WTC11 (cell line): ENCODE measurements at regions not wholly inside any gene's neighbourhood (a gene's known extent, or its start where the extent isn't known, plus 50 kb on each side); places are given as distances from the start of the nearest gene placed in this dataset.

Experiments used
- CBFB ChIP-seq: sonication (generic); formaldehyde crosslinking; IDR thresholded peaks from 2 replicates; pipeline ENCODE4 v1.8.1; 2022; ENCODE audit warnings: mild to moderate bottlenecking, low read depth, missing genetic modification reagents
- JUN ChIP-seq: sonication (generic); formaldehyde crosslinking; IDR thresholded peaks from 2 replicates; pipeline ENCODE4 v1.8.0; 2023; ENCODE audit warnings: mild to moderate bottlenecking, missing genetic modification reagents
- NR1H2 ChIP-seq: sonication (generic); formaldehyde crosslinking; IDR thresholded peaks from 2 replicates; pipeline ENCODE4 v1.9.0; 2021; ENCODE audit warnings: mild to moderate bottlenecking, moderate library complexity, missing genetic modification reagents
- SMAD3 ChIP-seq: sonication (generic); formaldehyde crosslinking; IDR thresholded peaks from 2 replicates; pipeline ENCODE4 v1.8.0; 2022; ENCODE audit warnings: missing genetic modification reagents, mild to moderate bottlenecking, borderline replicate concordance
- ZBTB21 ChIP-seq: sonication (generic); formaldehyde crosslinking; IDR thresholded peaks from 2 replicates; pipeline ENCODE4 v1.8.1; 2023; ENCODE audit warnings: mild to moderate bottlenecking, missing genetic modification reagents, borderline replicate concordance
- ZBTB43 ChIP-seq: sonication (generic); formaldehyde crosslinking; IDR thresholded peaks from 2 replicates; pipeline ENCODE4 v1.8.1; 2023; ENCODE audit warnings: mild to moderate bottlenecking, missing genetic modification reagents
- ZNF232 ChIP-seq: sonication (generic); formaldehyde crosslinking; IDR thresholded peaks from 2 replicates; pipeline ENCODE4 v1.8.0; 2022; ENCODE audit warnings: mild to moderate bottlenecking, missing genetic modification reagents
- ZNF396 ChIP-seq: fragments of 250-450 bp; sonication (Bioruptor Pico); IDR thresholded peaks from 2 replicates; pipeline ENCODE4 v1.8.0; 2021; ENCODE audit warnings: mild to moderate bottlenecking, moderate library complexity, borderline replicate concordance

GRCh38 chr12:70971001-70971794, 50.7 kb upstream of the PTPRR start (continued):
- TF ChIP-seq CBFB (CRISPR knock-in tag) (no peak), ZNF396 (no peak), ZBTB21 (CRISPR knock-in tag) (no peak), ZBTB43 (no peak), ZNF232 (no peak), NR1H2 (CRISPR knock-in tag) (no peak), JUN (CRISPR knock-in tag) (no peak), SMAD3 (CRISPR knock-in tag) (no peak)
